ENCODE measurements at regions not wholly inside any gene's neighbourhood (a gene's known extent, or its start where the extent isn't known, plus 50 kb on each side); places are given as distances from the start of the nearest gene placed in this dataset.

GRCh38 chr11:122172352-122173073, 56.5 kb upstream of the BLID start:
- H3K27ac ChIP-seq = no peak overlapping the region

DNA sequence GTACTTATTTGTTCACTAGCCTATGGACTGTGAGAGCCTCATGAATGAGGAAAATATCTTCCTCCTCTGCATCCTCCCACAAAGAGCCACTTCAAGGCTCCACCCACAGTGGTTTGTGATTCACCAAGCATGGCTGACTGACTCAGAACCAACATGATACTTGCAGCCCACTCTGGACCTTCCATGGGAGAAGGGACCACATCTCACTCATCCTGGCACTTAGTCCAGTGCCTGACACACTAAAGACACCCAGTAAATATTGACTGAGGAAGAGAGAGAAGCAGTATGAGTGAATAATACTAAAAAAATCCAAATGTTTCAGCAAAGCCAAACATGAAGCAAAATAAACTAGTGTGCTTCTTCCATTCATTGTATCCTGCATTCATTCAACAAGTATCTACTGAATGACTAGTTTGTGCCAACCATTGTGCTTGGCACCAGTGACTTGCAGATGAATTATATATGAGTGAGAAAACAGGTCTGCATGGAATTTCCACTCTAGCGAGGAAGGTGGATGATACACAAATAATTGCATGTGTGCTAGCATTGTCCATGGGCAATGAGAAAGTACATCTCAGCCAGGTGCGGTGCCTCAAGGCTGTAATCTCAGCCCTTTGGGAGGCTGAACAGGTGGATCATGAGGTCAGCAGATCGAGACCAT, 54.9 kb upstream of the BLID start:
- Histone ChIP-seq H3K4me3 (no peak overlapping the region), H3K36me3 (replicated peaks in 1 of 2) (no peaks in the 10 kb centered on the region), H3K27me3 (no peaks in the 10 kb centered on the region), H3K27ac (no peak overlapping the region), H3K9me3 (replicated peaks in 1 of 3) (no peaks in the 10 kb centered on the region), H3K4me1 (replicated peaks in 1 of 2) (no peaks in the 10 kb centered on the region)
- 78 to 95% (median 93%) methylated on average over 3 of the region's 3 CpGs for WGBS, 4 donors
- no peak for DNase-seq
- TF ChIP-seq, protein P1, sequence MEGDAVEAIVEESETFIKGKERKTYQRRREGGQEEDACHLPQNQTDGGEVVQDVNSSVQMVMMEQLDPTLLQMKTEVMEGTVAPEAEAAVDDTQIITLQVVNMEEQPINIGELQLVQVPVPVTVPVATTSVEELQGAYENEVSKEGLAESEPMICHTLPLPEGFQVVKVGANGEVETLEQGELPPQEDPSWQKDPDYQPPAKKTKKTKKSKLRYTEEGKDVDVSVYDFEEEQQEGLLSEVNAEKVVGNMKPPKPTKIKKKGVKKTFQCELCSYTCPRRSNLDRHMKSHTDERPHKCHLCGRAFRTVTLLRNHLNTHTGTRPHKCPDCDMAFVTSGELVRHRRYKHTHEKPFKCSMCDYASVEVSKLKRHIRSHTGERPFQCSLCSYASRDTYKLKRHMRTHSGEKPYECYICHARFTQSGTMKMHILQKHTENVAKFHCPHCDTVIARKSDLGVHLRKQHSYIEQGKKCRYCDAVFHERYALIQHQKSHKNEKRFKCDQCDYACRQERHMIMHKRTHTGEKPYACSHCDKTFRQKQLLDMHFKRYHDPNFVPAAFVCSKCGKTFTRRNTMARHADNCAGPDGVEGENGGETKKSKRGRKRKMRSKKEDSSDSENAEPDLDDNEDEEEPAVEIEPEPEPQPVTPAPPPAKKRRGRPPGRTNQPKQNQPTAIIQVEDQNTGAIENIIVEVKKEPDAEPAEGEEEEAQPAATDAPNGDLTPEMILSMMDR (IDR thresholded peaks at IDR 0.05) = no peak
- TF ChIP-seq POLR2A (IDR thresholded peaks at IDR 0.05) = no peak
- intact Hi-C loops (cut with DNase I) = no loop called here

More at GRCh38 chr11:122172352-122173073, 56.5 kb upstream of the BLID start:
- WGBS, 4 donors = 66 to 72% (median 67%) methylated on average over 3 of the region's 3 CpGs
- no peaks in the 10 kb centered on the region for H3K27me3 ChIP-seq
- H3K36me3 ChIP-seq (replicated peaks in 1 of 2) = no peaks in the 10 kb centered on the region
- intact Hi-C loops (cut with DNase I) = no loop called here
- TF ChIP-seq POLR2A (IDR thresholded peaks at IDR 0.05) = no peak
- TF ChIP-seq, protein P1 (IDR thresholded peaks at IDR 0.05) = no peak
- no peak for DNase-seq
- H3K4me3 ChIP-seq = no peak overlapping the region
- no peaks in the 10 kb centered on the region for H3K4me1 ChIP-seq (replicated peaks in 1 of 2)
- H3K9me3 ChIP-seq (replicated peaks in 1 of 3) = no peaks in the 10 kb centered on the region

DNA sequence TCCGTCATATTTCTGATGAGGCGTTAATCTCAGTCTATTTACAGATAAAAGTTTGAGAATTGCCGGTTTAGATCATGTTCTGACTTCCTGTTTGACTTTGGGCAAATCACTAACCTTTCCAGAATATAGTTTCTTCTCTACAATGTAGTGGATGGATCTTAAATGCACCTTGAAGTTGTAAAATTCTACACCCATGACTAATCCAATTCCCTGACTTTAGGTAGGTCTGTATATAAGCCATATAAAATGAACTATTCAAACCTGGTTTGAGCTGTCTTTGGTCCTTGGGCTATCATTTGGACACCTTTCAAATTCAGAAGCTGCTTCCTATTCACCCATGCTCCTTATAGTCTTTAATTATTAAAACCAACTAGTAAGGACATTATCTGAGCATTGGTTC, 52.2 kb upstream of the BLID start:
- Histone ChIP-seq H3K36me3 (replicated peaks in 1 of 2) (no peaks in the 10 kb centered on the region), H3K27me3 (no peaks in the 10 kb centered on the region), H3K4me1 (replicated peaks in 1 of 2) (no peaks in the 10 kb centered on the region), H3K27ac (no peak overlapping the region), H3K4me3 (no peak overlapping the region), H3K9me3 (replicated peaks in 1 of 3) (no peaks in the 10 kb centered on the region)
- intact Hi-C loops (cut with DNase I) = no loop called here
- TF ChIP-seq, protein P1 (IDR thresholded peaks at IDR 0.05) = no peak
- no peak for TF ChIP-seq POLR2A (IDR thresholded peaks at IDR 0.05)
- 88 to 91% (median 88%) methylated on average over 3 of the region's 3 CpGs for WGBS, 4 donors
- no peak for DNase-seq

- no peaks in the 10 kb centered on the region for H3K9me3 ChIP-seq (replicated peaks in 1 of 3)
- DNase-seq = no peak
- WGBS, 4 donors = 62 to 69% (median 67%) methylated on average over 3 of the region's 3 CpGs
- TF ChIP-seq POLR2A (IDR thresholded peaks at IDR 0.05) = no peak
- TF ChIP-seq, protein P1 (IDR thresholded peaks at IDR 0.05) = no peak
- no peaks in the 10 kb centered on the region for H3K36me3 ChIP-seq (replicated peaks in 1 of 2)
- H3K4me3 ChIP-seq = no peak overlapping the region
- no peak overlapping the region for H3K27ac ChIP-seq
- H3K27me3 ChIP-seq = no peaks in the 10 kb centered on the region
- H3K4me1 ChIP-seq (replicated peaks in 1 of 2) = no peaks in the 10 kb centered on the region
- intact Hi-C loops (cut with DNase I) = no loop called here
These were observed 51.1 kb upstream of the BLID start for GRCh38 chr11:122167100-122167499.

Data from adrenal gland (tissue), 9 donors.